GM18520 (cell line): ENCODE measurements at regions not wholly inside any gene's neighbourhood (a gene's known extent, or its start where the extent isn't known, plus 50 kb on each side); places are given as distances from the start of the nearest gene placed in this dataset.

Experiments
- ATAC-seq: cut with Tn5 transposase; IDR thresholded peaks from one replicate; pipeline ENCODE4 v1.9.1; 2021; ENCODE audit not compliant: unreplicated experiment

- ATAC-seq: no peak
Measured at GRCh38 chr12:90281154-90281868, 572.7 kb upstream of the ATP2B1 start.

- peak; percentile 60 for ATAC-seq
Measured at GRCh38 chr12:90280564-90281058, 572.0 kb upstream of the ATP2B1 start.

- peak; percentile 32 for ATAC-seq
Measured at GRCh38 chr12:90280033-90280432, 571.4 kb upstream of the ATP2B1 start.

GRCh38 chr12:90275088-90275487, 566.5 kb upstream of the ATP2B1 start:
- no peak for ATAC-seq

- ATAC-seq: no peak
Measured at GRCh38 chr12:90274407-90274806, 565.8 kb upstream of the ATP2B1 start.

- no peak for ATAC-seq
Measured at GRCh38 chr12:90268574-90268973, 559.9 kb upstream of the ATP2B1 start.

- ATAC-seq: no peak
Measured at GRCh38 chr12:90262251-90262650, 553.6 kb upstream of the ATP2B1 start.

- ATAC-seq: no peak
Measured at GRCh38 chr12:90261283-90261682, 552.6 kb upstream of the ATP2B1 start.

- no peak for ATAC-seq
Measured at GRCh38 chr12:90260136-90260535, 551.5 kb upstream of the ATP2B1 start.

GRCh38 chr12:90257927-90258624, 549.4 kb upstream of the ATP2B1 start:
- ATAC-seq: no peak

GRCh38 chr12:90254796-90255195, 546.2 kb upstream of the ATP2B1 start:
- ATAC-seq: no peak

GRCh38 chr12:90253674-90254181, 545.1 kb upstream of the ATP2B1 start:
- peak; percentile 99 for ATAC-seq

- no peak for ATAC-seq
Measured at GRCh38 chr12:90253136-90253535, 544.5 kb upstream of the ATP2B1 start.

- ATAC-seq: no peak
Measured at GRCh38 chr12:90250766-90251165, 542.1 kb upstream of the ATP2B1 start.

- ATAC-seq: no peak
Measured at GRCh38 chr12:90250042-90250441, 541.4 kb upstream of the ATP2B1 start.

- ATAC-seq: no peak
Measured at GRCh38 chr12:90246688-90247087, 538.0 kb upstream of the ATP2B1 start.

GRCh38 chr12:90245391-90245790, 536.8 kb upstream of the ATP2B1 start:
- no peak for ATAC-seq

- no peak for ATAC-seq
Measured at GRCh38 chr12:90244232-90244631, 535.6 kb upstream of the ATP2B1 start.

- ATAC-seq: no peak
Measured at GRCh38 chr12:90243211-90243610, 534.6 kb upstream of the ATP2B1 start.

GRCh38 chr12:90239732-90240260, 531.2 kb upstream of the ATP2B1 start:
- ATAC-seq: no peak

- no peak for ATAC-seq
Measured at GRCh38 chr12:90238663-90239271, 530.1 kb upstream of the ATP2B1 start.

- ATAC-seq: no peak
Measured at GRCh38 chr12:90237841-90238240, 529.2 kb upstream of the ATP2B1 start.
